Activated T-helper 1 cell treated with anti-CD3 and anti-CD28 coated beads, Interleukin-2, amount 50 U/mL, for 16 hours (primary cell): ENCODE measurements at regions not wholly inside any gene's neighbourhood (a gene's known extent, or its start where the extent isn't known, plus 50 kb on each side); places are given as distances from the start of the nearest gene placed in this dataset.

Experiments used
- DNase-seq, 2 donors: peaks; one replicate each; pipeline ENCODE4 v3.0.0-alpha.2; 2020; ENCODE audit warnings: low read depth in 1 of 2, low spot score in 1 of 2

DNA sequence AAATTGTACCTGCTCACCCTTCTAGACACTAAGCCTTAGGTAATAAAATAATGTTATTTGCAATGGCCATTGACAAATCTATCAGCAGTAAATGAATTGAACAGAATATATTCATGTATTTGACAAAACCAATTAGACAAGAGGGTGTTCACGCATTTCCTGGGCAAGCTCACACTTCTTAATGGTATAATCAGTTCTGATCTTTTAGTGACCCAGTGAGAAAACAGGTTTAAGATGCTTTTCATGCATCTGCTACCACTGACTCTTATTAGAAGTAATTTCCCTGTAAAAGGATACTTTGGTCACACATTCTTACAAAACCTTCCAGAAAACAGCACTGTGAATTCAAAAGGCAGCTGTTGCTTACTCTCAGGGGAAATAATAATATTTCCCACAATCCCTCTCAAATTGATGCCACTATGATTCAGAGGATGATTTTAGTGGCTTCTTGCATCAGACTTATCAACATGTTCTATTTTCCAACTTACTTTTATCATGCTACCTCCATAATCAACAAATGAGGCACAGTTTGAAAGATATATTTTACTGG is 313.9 kb upstream of the NWD2 start:
- no peak for DNase-seq

GRCh38 chr4:36944232-36944631 is 300.3 kb upstream of the NWD2 start:
- DNase-seq = no peak

- no peak for DNase-seq
Measured at GRCh38 chr4:36961420-36961819, 283.1 kb upstream of the NWD2 start.

DNA sequence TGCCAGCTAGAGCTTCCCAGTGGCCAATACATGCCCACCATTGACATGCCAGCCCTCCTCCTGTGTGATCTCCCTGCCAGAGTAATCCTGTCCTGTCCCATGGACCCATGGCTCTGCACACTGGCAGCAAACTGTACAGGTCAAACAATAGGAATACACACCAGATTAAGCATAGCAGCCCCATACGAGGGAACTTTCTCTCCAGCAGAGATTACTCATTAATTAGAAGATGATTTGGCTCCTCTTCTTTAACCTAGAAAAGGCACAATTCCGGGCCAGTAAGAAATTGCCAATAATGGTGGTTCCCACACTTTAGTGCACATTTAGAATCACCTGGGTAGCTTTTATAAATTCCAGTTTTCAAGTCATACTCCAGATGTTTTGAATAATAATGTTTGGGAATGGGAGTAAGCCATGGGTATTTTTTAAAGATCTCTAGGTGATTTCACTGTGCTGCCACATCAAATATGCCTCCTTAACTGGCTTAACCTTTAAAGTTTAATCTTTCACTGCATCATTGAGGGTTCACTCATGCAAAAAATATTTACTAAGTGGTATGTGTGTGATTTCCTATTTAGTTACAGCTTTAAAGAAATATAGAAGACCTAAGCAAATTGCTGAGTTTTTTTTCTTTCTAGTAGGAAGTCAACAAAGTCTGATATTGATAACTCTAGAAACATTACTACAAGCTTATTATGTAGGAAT is 277.6 kb upstream of the NWD2 start:
- DNase-seq = no peak

DNA sequence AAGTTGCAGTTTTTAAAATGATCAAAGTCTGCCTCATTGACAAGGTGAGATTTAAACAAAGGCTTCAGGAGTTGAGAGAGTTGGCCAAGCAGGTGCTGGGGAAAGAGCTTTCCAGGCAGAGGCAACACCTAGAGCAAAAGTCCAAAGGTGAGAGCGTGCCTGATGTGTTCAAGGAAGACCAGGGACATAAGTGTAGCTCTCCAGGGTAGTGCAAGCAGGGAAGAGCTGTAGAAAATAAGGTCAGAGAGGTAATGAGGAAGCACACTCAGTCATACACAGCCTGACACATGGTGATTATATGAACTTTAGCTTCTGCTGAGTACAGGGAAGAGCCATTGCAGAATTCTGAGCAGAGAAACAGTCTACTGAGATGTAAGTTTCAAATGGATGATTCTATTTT is 265.0 kb upstream of the NWD2 start:
- no peak for DNase-seq

GRCh38 chr4:36990128-36990872 is 254.2 kb upstream of the NWD2 start:
- no peak for DNase-seq

DNA sequence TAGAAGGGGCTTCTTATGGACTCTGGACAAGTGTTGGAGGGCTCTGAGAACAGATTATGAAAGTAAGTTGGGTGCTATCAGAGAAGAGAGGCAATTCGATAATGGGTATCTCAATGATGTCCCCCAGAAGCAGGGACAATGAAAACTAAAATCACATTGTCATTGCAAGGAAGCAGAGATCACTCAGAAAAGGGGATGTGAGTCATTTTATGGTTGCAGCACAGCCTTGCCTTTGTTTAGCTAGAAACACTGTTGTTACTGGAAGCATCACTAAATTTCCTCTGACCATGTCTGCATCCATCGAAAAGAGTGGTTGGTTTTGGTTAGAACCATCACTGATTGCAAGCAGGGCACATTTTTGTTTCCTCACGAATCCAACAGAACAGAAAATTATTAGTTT is 246.8 kb upstream of the NWD2 start:
- DNase-seq = no peak

- DNase-seq = no peak
Measured at GRCh38 chr4:37000281-37000680, 244.3 kb upstream of the NWD2 start.

- DNase-seq = no peak
Measured at GRCh38 chr4:37001688-37002436, 242.7 kb upstream of the NWD2 start.

- DNase-seq = no peak
Measured at GRCh38 chr4:37002625-37003024, 241.9 kb upstream of the NWD2 start.

GRCh38 chr4:37008199-37008598 is 236.3 kb upstream of the NWD2 start:
- no peak for DNase-seq

GRCh38 chr4:37014584-37014983 is 230.0 kb upstream of the NWD2 start:
- DNase-seq = no peak

- no peak for DNase-seq
Measured at GRCh38 chr4:37015391-37015790, 229.2 kb upstream of the NWD2 start.

- no peak for DNase-seq
Measured at GRCh38 chr4:37023504-37023903, 221.0 kb upstream of the NWD2 start.

GRCh38 chr4:37023996-37024395 is 220.5 kb upstream of the NWD2 start:
- DNase-seq = no peak

- no peak for DNase-seq
Measured at GRCh38 chr4:37040816-37041215, 203.7 kb upstream of the NWD2 start.

DNA sequence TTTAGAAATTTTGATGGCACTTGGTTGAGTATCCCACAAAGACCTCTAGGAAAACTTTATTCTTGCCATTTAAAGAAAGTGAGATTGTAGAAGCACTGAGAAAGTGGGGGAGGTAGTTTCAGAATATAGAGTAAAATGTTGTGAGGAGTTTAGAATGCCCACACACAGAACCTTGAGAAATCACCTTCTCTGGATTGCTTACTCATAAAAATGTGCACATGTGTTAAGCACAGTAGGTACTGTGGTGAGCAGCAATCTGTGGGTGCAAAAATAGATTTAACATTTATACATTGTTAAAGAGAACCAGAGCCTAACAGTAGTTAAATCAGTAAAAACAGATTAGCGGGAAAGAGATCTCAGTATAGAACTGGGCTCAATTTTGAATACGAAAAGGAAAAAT is 201.2 kb upstream of the NWD2 start:
- DNase-seq = no peak

GRCh38 chr4:37051111-37051510 is 193.4 kb upstream of the NWD2 start:
- DNase-seq = no peak

DNA sequence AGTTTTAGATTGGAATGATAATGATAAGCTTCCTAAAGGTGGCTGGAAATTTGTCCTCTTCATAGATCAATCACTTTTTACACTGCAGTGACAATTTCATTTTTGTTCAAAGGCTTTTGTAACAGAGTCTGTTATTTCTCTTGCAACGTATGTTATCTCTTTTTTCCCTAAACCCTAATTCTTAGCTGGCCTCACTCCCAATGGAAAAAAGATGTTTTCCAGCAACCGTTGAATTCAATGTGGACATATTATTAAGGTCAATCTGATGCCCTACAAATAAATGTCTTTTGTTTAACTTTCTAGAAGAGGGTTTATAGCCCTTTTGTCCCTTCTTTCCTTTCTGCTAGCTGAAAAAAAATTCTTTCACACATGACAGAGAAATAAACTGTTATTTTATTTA is 192.7 kb upstream of the NWD2 start:
- DNase-seq = no peak

- no peak for DNase-seq
Measured at GRCh38 chr4:37054531-37055077, 189.9 kb upstream of the NWD2 start.

GRCh38 chr4:37058826-37059225 is 185.7 kb upstream of the NWD2 start:
- DNase-seq = no peak

GRCh38 chr4:37066159-37066558 is 178.4 kb upstream of the NWD2 start:
- no peak for DNase-seq
